Chondrocyte (in vitro differentiated cells): ENCODE measurements at regions not wholly inside any gene's neighbourhood (a gene's known extent, or its start where the extent isn't known, plus 50 kb on each side); places are given as distances from the start of the nearest gene placed in this dataset.
"Not testable (repeated sequence)": the region's sequence is repeated elsewhere in the genome, so short reads cannot be mapped to it uniquely, and the experiment has no call there.

Experiments used
- DNase-seq: peaks from one replicate; pipeline ENCODE4 v3.0.0; 2021; ENCODE audit warnings: mixed read lengths, low spot score
- H3K27ac Mint-ChIP-seq: one replicate; pipeline ENCODE4 v1.8.0; 2021; ENCODE audit warnings: mild to moderate bottlenecking, moderate library complexity, mixed read lengths; ENCODE audit not compliant: unreplicated experiment
- H3K27me3 Mint-ChIP-seq: 2 replicates; pipeline ENCODE4 v1.8.0; 2021; ENCODE audit warnings: low read depth, mixed read lengths
- H3K36me3 Mint-ChIP-seq: 2 replicates; pipeline ENCODE4 v1.8.0; 2021; ENCODE audit warnings: low read depth, mixed read lengths
- H3K4me1 Mint-ChIP-seq: 2 replicates; pipeline ENCODE4 v1.8.0; 2021; ENCODE audit warnings: low read depth, mild to moderate bottlenecking, mixed read lengths
- H3K4me3 Mint-ChIP-seq: one replicate; pipeline ENCODE4 v1.8.0; 2021; ENCODE audit warnings: mild to moderate bottlenecking, moderate library complexity, mixed read lengths; ENCODE audit not compliant: unreplicated experiment
- H3K9me3 Mint-ChIP-seq: 2 replicates; pipeline ENCODE4 v1.8.0; 2021; ENCODE audit warnings: low read depth, mixed read lengths
- CTCF ChIP-seq: fragments of 200-600 bp; sonication (generic); IDR thresholded peaks from 2 replicates; pipeline ENCODE4 v1.5.0; 2021; ENCODE audit warnings: antibody characterized with exemption, mild to moderate bottlenecking, moderate library complexity

DNA sequence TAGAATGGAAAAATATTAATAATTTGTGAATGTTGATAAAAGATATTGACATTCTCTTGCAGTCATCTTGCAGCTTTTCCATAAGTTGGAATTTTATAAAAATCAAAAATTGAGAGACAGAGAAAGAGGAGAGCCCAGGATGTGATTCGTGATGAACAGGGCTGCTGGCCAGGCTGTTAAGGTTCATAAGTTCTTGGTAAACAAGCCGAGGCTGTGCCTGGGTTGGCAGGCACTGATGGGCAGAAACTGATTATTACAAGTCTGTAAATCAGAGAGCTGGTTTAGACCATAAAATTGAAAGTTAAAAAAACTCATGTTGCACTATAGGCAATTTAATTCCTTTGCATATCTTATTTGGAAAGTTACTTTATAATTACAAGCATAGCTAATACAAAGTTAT lies 533.7 kb downstream of the HAPSTR1 start:
- Mint-ChIP-seq H3K4me3 (no peak overlapping the region), H3K27me3 (no peaks in the 10 kb centered on the region), H3K27ac (no peak overlapping the region), H3K36me3 (no peaks in the 10 kb centered on the region), H3K9me3 (peaks cover 2% of the 10 kb centered on the region), H3K4me1 (no peaks in the 10 kb centered on the region)
- TF ChIP-seq CTCF, result no peak
- no peak for DNase-seq

- H3K27me3 Mint-ChIP-seq, result no peaks in the 10 kb centered on the region
- no peak for DNase-seq
- no peak for TF ChIP-seq CTCF
- no peak overlapping the region for H3K4me3 Mint-ChIP-seq
- no peak overlapping the region for H3K27ac Mint-ChIP-seq
- H3K9me3 Mint-ChIP-seq, result peaks cover 4% of the 10 kb centered on the region
- no peaks in the 10 kb centered on the region for H3K36me3 Mint-ChIP-seq
- H3K4me1 Mint-ChIP-seq, result no peaks in the 10 kb centered on the region
These were observed 536.0 kb downstream of the HAPSTR1 start for GRCh38 chr16:9627427-9627826.

DNA sequence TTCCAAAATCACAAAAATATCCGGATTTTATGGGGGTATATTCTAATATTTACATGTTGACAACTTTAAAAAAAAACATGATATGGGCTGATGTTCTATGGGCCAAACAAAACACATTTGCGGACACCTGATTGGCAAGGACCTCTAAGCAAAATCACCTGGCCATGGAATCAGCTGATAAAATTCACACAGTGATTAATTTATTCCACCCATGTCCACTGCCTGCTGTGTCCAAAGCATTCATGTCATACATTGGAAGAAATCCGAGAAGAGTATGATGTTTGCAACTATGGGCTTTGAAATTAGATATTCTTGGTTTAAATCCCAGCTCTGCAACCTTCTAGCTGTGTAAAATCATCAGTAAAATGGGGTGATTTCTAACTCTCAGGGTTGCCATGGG lies 538.7 kb downstream of the HAPSTR1 start:
- H3K4me3 Mint-ChIP-seq, result no peak overlapping the region
- H3K9me3 Mint-ChIP-seq, result peaks cover 8% of the 10 kb centered on the region
- no peaks in the 10 kb centered on the region for H3K36me3 Mint-ChIP-seq
- H3K27ac Mint-ChIP-seq, result no peak overlapping the region
- TF ChIP-seq CTCF, result no peak
- H3K27me3 Mint-ChIP-seq, result no peaks in the 10 kb centered on the region
- H3K4me1 Mint-ChIP-seq, result no peaks in the 10 kb centered on the region
- DNase-seq, result no peak

- no peak for TF ChIP-seq CTCF
- peaks cover 8% of the 10 kb centered on the region for H3K9me3 Mint-ChIP-seq
- H3K4me3 Mint-ChIP-seq, result no peak overlapping the region
- no peak overlapping the region for H3K27ac Mint-ChIP-seq
- H3K36me3 Mint-ChIP-seq, result no peaks in the 10 kb centered on the region
- H3K4me1 Mint-ChIP-seq, result no peaks in the 10 kb centered on the region
- H3K27me3 Mint-ChIP-seq, result no peaks in the 10 kb centered on the region
- DNase-seq, result no peak
These were observed 539.5 kb downstream of the HAPSTR1 start for GRCh38 chr16:9630985-9631384.

GRCh38 chr16:9633844-9634243 lies 542.4 kb downstream of the HAPSTR1 start:
- peaks cover 13% of the 10 kb centered on the region for H3K9me3 Mint-ChIP-seq
- no peak overlapping the region for H3K27ac Mint-ChIP-seq
- no peak for TF ChIP-seq CTCF
- no peaks in the 10 kb centered on the region for H3K27me3 Mint-ChIP-seq
- DNase-seq, result no peak
- no peaks in the 10 kb centered on the region for H3K4me1 Mint-ChIP-seq
- no peak overlapping the region for H3K4me3 Mint-ChIP-seq
- H3K36me3 Mint-ChIP-seq, result no peaks in the 10 kb centered on the region

DNA sequence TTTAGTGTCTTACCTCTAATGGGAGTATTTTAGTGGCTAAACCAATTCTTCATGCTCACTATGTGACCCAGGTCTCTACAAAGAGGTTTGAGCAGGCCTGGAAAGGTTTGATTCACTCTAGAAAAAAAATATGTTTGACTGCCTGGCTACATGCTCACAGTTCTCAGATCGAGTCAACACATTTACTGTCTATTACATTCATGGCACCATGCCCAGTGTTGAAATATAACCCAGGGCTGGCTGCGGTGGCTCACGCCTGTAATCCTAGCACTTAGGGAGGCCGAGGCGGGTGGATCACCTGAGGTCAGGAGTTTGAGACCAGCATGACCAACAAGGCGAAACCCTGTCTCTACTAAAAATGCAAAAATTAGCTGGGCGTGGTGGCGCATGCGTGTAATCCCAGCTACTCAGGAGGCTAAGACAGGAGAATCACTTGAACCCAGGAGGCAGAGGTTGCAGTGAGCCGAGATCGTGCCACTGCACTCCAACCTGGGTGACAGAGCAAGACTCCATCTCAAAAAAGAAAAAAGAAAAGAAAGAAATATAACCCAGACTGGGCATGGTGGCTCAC lies 543.8 kb downstream of the HAPSTR1 start:
- not testable (repeated sequence) for H3K27ac Mint-ChIP-seq, H3K36me3 Mint-ChIP-seq, H3K4me1 Mint-ChIP-seq, H3K4me3 Mint-ChIP-seq, H3K27me3 Mint-ChIP-seq, DNase-seq
- H3K9me3 Mint-ChIP-seq, result peaks cover 15% of the 10 kb centered on the region
